WI38 (cell line): ENCODE measurements at regions not wholly inside any gene's neighbourhood (a gene's known extent, or its start where the extent isn't known, plus 50 kb on each side); places are given as distances from the start of the nearest gene placed in this dataset.

Source experiments
- H3K4me3 ChIP-seq: 2 replicates; pipeline ENCODE4 v1.5.1; 2011; ENCODE audit warnings: low read depth, mild to moderate bottlenecking, control low read depth, low read length
- TF ChIP-seq, protein P1 (sequence below): IDR thresholded peaks from 2 replicates; pipeline ENCODE4 v1.5.1; 2012; ENCODE audit warnings: low read depth, mild to moderate bottlenecking, control low read depth, low read length

DNA sequence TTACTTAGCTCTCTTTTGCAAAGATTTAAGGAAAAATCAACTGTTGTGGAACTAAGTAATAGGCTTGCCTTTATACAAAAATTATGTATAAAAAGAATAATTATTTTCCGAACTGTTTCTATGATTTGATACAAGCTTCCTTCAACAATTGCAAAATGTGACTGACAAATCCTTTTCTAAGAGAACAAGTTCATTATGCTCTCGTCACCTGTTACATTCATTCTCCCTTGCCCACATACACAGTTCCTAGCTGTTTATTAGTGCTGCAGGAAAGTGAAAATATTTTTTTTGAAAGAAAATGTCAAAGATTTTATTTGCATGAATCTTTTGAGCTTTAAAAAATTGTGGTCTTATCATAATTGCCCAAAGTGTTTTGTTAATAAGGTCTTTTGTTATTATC, 466.2 kb downstream of the USP25 start:
- H3K4me3 ChIP-seq, result no peak overlapping the region
- TF ChIP-seq, protein P1, sequence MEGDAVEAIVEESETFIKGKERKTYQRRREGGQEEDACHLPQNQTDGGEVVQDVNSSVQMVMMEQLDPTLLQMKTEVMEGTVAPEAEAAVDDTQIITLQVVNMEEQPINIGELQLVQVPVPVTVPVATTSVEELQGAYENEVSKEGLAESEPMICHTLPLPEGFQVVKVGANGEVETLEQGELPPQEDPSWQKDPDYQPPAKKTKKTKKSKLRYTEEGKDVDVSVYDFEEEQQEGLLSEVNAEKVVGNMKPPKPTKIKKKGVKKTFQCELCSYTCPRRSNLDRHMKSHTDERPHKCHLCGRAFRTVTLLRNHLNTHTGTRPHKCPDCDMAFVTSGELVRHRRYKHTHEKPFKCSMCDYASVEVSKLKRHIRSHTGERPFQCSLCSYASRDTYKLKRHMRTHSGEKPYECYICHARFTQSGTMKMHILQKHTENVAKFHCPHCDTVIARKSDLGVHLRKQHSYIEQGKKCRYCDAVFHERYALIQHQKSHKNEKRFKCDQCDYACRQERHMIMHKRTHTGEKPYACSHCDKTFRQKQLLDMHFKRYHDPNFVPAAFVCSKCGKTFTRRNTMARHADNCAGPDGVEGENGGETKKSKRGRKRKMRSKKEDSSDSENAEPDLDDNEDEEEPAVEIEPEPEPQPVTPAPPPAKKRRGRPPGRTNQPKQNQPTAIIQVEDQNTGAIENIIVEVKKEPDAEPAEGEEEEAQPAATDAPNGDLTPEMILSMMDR, result no peak

DNA sequence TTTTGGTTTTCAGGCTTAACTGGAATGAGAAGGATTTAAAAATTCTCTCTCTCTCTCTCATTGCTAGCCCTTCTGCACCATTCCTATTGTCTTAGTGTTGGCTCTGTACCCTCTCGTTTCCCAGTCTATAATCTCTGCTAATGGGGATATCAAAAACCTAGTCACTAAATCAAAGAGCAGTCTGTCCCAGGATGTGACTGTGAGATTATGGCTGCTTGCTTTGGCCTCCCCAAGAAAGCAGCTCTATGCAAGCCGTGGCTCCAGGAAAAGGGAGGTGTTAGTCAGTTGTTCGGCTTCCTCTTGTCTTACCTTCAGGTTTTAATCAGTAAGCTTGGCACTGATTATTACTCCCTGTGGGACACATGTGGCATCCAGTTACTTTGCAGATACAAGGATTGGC, 468.8 kb downstream of the USP25 start:
- TF ChIP-seq, protein P1, result no peak
- H3K4me3 ChIP-seq, result no peak overlapping the region

DNA sequence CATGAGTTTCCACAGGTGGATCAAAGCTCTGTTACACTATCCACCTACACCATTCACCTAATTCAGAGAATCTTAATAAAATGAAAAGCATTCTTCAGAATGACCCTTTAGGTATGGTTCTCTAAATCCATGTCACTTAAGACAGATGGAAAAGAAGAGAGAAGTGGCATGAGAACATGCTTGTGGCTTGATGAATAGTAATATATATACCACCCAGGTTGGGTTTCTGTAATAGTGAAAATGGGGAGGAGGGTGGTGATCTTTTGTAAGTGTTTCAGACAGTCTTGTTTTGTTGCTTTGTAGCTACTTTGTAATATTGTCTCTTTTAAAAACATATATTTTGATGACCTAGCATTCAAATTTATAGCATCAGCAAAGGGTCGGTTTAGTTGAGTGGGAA, 469.8 kb downstream of the USP25 start:
- no peak overlapping the region for H3K4me3 ChIP-seq
- TF ChIP-seq, protein P1, result no peak

DNA sequence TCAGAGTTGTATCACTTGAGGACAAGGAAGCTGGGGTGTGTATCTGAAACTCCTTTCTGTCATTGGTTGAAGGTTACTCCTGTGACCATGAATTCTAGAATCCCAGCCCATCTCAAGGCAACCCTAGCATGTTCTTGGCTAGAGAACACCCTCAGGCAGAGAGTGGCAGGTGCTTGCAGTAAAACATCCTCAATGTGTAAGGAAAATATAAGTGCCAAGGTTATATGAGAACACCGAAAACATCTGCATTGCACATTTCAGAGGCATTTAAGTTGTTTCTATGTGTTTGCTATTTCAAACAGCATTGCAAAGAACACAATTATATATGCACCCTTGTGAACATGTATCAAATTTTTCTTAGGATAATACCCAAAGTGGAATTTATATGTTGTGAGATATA, 471.9 kb downstream of the USP25 start:
- H3K4me3 ChIP-seq, result no peak overlapping the region
- TF ChIP-seq, protein P1, result no peak

DNA sequence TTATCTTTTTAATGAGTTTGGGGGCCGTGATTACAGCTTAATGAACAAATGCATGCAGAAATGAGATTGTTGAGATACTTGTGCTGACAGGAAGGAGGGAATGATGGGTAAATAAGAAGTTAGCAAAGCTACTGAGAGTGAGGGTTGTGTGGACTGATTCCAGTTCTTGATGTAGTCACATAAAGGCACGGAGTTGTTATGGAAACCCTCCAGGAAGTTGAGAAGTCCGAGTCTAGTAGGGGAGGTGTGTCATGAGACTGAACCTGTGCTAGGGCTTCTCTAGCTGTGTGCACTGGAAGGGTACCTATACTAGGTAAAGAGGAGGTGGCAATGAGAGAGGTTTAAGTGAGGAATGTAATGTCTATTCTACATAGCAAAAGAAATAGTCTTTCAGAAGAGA, 475.7 kb downstream of the USP25 start:
- H3K4me3 ChIP-seq, result no peak overlapping the region
- TF ChIP-seq, protein P1, result no peak

DNA sequence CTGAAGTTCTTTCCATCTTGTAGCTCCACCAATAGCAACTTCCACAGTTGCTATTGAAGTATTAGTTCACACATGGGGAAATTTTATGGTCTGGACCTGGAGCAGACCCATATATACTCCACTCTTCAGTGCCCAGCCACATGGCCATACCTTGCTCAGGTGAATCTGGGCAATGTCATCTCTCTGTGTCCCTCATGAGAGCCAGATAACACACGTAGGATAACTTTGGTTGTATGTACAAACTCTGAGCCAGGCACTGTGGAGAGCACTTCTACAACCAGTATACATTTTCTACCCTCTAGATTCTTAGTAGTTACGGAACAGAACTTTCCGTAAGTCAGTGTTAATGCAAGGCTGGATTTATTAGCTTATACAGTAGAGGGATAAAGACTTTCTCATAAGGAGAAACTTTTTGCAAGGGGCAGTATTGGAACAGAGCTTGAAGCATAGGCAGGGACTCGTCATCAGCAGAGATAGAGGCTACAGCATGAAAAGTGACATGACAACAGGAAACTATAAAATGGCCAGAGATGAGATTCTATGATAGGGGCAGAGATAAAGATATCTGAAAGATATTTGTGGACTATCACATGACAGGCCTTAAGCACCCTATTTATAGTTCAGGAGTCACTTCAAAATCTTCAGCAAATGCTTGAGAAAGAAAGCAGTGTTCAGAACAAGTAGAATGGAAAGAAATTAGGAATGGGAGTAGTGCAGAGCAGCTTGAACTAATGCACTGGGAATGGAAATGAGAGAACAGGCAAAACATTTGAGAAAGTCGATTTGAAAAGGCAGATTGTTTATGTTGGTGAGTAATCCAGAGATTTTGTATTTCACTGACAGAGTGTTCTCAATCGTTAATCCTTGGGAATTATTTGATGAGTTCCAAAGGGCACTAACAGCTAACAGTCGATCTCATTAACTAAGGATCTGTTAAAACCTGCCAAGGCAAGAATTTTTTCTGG, 481.8 kb downstream of the USP25 start:
- H3K4me3 ChIP-seq, result no peak overlapping the region
- TF ChIP-seq, protein P1, result no peak

DNA sequence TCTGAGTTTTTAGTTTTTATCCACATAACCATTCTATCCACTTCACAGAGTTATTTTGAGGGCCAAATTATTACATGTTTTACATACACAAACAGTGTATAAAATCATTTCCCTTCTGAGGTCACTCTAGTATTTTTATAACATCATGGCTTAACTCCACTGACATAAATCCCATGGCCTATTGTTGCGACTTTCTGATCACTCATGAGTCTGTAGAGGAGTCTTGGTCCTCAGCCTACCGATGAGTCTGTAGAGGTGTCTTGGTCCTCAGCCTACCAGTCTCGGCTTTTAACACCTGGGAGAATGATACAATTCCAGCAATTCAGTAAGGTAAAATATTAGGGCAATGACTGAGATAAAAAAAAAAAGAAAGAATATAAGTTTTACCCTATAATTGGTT, 483.7 kb downstream of the USP25 start:
- TF ChIP-seq, protein P1, result no peak

More for the DNA sequence above, 483.7 kb downstream of the USP25 start:
- no peak overlapping the region for H3K4me3 ChIP-seq
